HepG2 (cell line): ENCODE measurements at regions not wholly inside any gene's neighbourhood (a gene's known extent, or its start where the extent isn't known, plus 50 kb on each side); places are given as distances from the start of the nearest gene placed in this dataset.

ENCODE experiments used
- ATAC-seq: fragments of 200-7000 bp; cut with Tn5 transposase; 3 replicates; pipeline ENCODE4 v1.9.1; 2020; ENCODE audit warnings: mild to moderate bottlenecking, moderate library complexity
- BruUV-seq: library from RNA; stranded (reverse); fragments of 400-500 nt; replicated peaks from 2 replicates; lab custom pipeline; 2021; lab: Mats Ljungman, UMichigan
- CTCF ChIA-PET: fragments of 300-600 bp; formaldehyde crosslinking; extraction: SDS; loops from one replicate; lab custom pipeline; 2021; ENCODE audit warnings: low total read pairs, inconsistent platforms, low intra/inter-chr PET ratio; lab: Yijun Ruan, JAX
- POLR2A ChIA-PET: fragments of 350-600 bp; sonication (Branson Sonifier 250); formaldehyde crosslinking; loops from one replicate; lab custom pipeline; 2020; ENCODE audit warnings: antibody characterized with exemption, inconsistent platforms; lab: Yijun Ruan, JAX
- DNase-seq: peaks from one replicate; pipeline ENCODE4 v3.0.0-alpha.2; 2015; ENCODE audit warnings: low spot score
- FAIRE-seq: peaks from 3 replicates; lab custom pipeline; 2011; peaks lifted over from hg19 to GRCh38; lab: Jason Lieb, UNC
- H2AFZ ChIP-seq: one replicate; pipeline ENCODE4 v1.6.1; 2011; ENCODE audit warnings: low read length, inconsistent platforms
- H3K27ac ChIP-seq: fragments of 300-600 bp; 3 replicates; pipeline ENCODE4 v1.8.0; 2011; ENCODE audit warnings: mixed run types, mild to moderate bottlenecking, mixed read lengths, low read length, inconsistent platforms; ENCODE audit not compliant: insufficient read depth; ENCODE audit errors: extremely low read length
- H3K27me3 ChIP-seq, 2 experiments: fragments of 200-600 bp in 1 of 2; 2 replicates in 1 of 2; 3 replicates in 1 of 2; pipeline versions ENCODE4 v1.6.0 to v1.8.0; 2011; ENCODE audit warnings: low read length in 2 of 2, mild to moderate bottlenecking in 2 of 2, moderate library complexity in 2 of 2, inconsistent platforms in 1 of 2; ENCODE audit not compliant: insufficient read depth in 2 of 2, control insufficient read depth in 1 of 2
- H3K36me3 ChIP-seq, 2 experiments: fragments of 200-600 bp in 1 of 2; replicated peaks in 1 of 2; 2 replicates in 1 of 2; 3 replicates in 1 of 2; pipeline versions ENCODE4 v1.5.1 to v1.8.0; 2011; ENCODE audit warnings: low read length in 2 of 2, inconsistent platforms in 1 of 2; ENCODE audit not compliant: insufficient read depth in 2 of 2, control insufficient read depth in 1 of 2
- H3K4me1 ChIP-seq: 2 replicates; pipeline ENCODE4 v1.5.1; 2012; ENCODE audit warnings: low read length, inconsistent platforms; ENCODE audit not compliant: insufficient read depth
- H3K4me2 ChIP-seq: 2 replicates; pipeline ENCODE4 v1.6.0; 2011; ENCODE audit warnings: low read depth, low read length, inconsistent platforms
- H3K4me3 ChIP-seq, 3 experiments: fragments of 200-600 bp in 1 of 3; sonication (generic), shearing (Covaris generic) in 1 of 3; replicated peaks in 1 of 3; 2 replicates each; pipeline ENCODE4 v1.5.1; 2011 to 2016; ENCODE audit warnings: low read length in 3 of 3, inconsistent platforms in 2 of 3, low read depth in 2 of 3, mild to moderate bottlenecking in 2 of 3, control low read depth in 1 of 3, mixed read lengths in 1 of 3; ENCODE audit not compliant: insufficient read depth in 1 of 3
- H3K79me2 ChIP-seq: one replicate; pipeline ENCODE4 v1.6.1; 2011; ENCODE audit warnings: low read length, inconsistent platforms; ENCODE audit not compliant: insufficient read depth
- H3K9ac ChIP-seq: 2 replicates; pipeline ENCODE4 v1.6.0; 2011; ENCODE audit warnings: mild to moderate bottlenecking, low read depth, low read length, inconsistent platforms; ENCODE audit not compliant: insufficient read depth
- H3K9me3 ChIP-seq: 2 replicates; pipeline ENCODE4 v1.5.1; 2012; ENCODE audit warnings: mild to moderate bottlenecking, low read length
- H4K20me1 ChIP-seq: 2 replicates; pipeline ENCODE4 v1.6.0; 2011; ENCODE audit warnings: inconsistent platforms, mild to moderate bottlenecking, low read length, moderate library complexity; ENCODE audit not compliant: insufficient read depth
- BRCA1 ChIP-seq: sonication (generic); formaldehyde crosslinking; IDR thresholded peaks from 2 replicates; pipeline ENCODE4 v1.4.0; 2020; ENCODE audit warnings: missing genetic modification reagents
- CHD4 ChIP-seq: fragments of 200-600 bp; sonication (generic); IDR thresholded peaks from 2 replicates; pipeline ENCODE4 v1.7.0; 2017; ENCODE audit warnings: mild to moderate bottlenecking, low read length, borderline replicate concordance
- CREB3 ChIP-seq: sonication (generic); formaldehyde crosslinking; IDR thresholded peaks from 2 replicates; pipeline ENCODE4 v1.5.0; 2020; ENCODE audit warnings: missing genetic modification reagents
- CTCF ChIP-seq: sonication (generic); formaldehyde crosslinking; IDR thresholded peaks from 2 replicates; pipeline ENCODE4 v1.5.0; 2020; ENCODE audit warnings: mild to moderate bottlenecking, missing genetic modification reagents, moderate library complexity
- JUND ChIP-seq: sonication (generic); formaldehyde crosslinking; IDR thresholded peaks from 2 replicates; pipeline ENCODE4 v1.8.0; 2022; ENCODE audit warnings: mild to moderate bottlenecking, missing genetic modification reagents
- KMT2B ChIP-seq: IDR thresholded peaks from 2 replicates; pipeline ENCODE4 v1.6.1; 2016; ENCODE audit warnings: missing genetic modification reagents, missing compliant biosample characterization
- NFIB ChIP-seq: sonication (generic); formaldehyde crosslinking; IDR thresholded peaks from 2 replicates; pipeline ENCODE4 v1.9.0; 2021; ENCODE audit warnings: missing genetic modification reagents, mild to moderate bottlenecking, borderline replicate concordance
- NFYC ChIP-seq: IDR thresholded peaks from 2 replicates; pipeline ENCODE4 v1.6.1; 2016; ENCODE audit warnings: missing genetic modification reagents, missing compliant biosample characterization
- NONO ChIP-seq, 2 experiments: fragments of 450-650 bp in 1 of 2; sonication (generic) in 1 of 2; formaldehyde crosslinking in 1 of 2; IDR thresholded peaks in 1 of 2; conservative IDR thresholded peaks in 1 of 2; 2 replicates each; pipeline versions ENCODE4 v1.6.1 to v1.8.0; 2017 to 2022; ENCODE audit warnings: mild to moderate bottlenecking in 1 of 2, missing genetic modification reagents in 1 of 2, moderate library complexity in 1 of 2
- PHB2 ChIP-seq: fragments of 450-650 bp; IDR thresholded peaks from 2 replicates; pipeline ENCODE4 v1.6.1; 2018; ENCODE audit not compliant: partially characterized antibody
- PRDM15 ChIP-seq: sonication (generic); formaldehyde crosslinking; IDR thresholded peaks from 2 replicates; pipeline ENCODE4 v1.4.0; 2020; ENCODE audit warnings: missing genetic modification reagents
- SOX6 ChIP-seq, 2 experiments: fragments of 450-650 bp in 1 of 2; sonication (generic) in 1 of 2; formaldehyde crosslinking in 1 of 2; IDR thresholded peaks; 2 replicates each; pipeline versions ENCODE4 v1.4.0 to v1.6.1; 2017 to 2020; ENCODE audit warnings: antibody characterized with exemption in 1 of 2, mild to moderate bottlenecking in 1 of 2, missing genetic modification reagents in 1 of 2
- TEAD3 ChIP-seq: optimal IDR thresholded peaks from 2 replicates; pipeline ENCODE3; 2016; ENCODE audit warnings: borderline replicate concordance
- TGIF2 ChIP-seq: IDR thresholded peaks from 2 replicates; pipeline ENCODE4 v1.6.1; 2016; ENCODE audit warnings: control low read depth, missing compliant biosample characterization
- ZFP36L1 ChIP-seq: sonication (generic); formaldehyde crosslinking; IDR thresholded peaks from 2 replicates; pipeline ENCODE4 v1.8.0; 2022; ENCODE audit warnings: mild to moderate bottlenecking, missing genetic modification reagents, moderate library complexity
- ZNF160 ChIP-seq: sonication (generic); formaldehyde crosslinking; IDR thresholded peaks from 2 replicates; pipeline ENCODE4 v1.8.0; 2022; ENCODE audit warnings: mild to moderate bottlenecking, inconsistent platforms, missing genetic modification reagents
- ZNF17 ChIP-seq: sonication (generic); formaldehyde crosslinking; IDR thresholded peaks from 2 replicates; pipeline ENCODE4 v1.5.0; 2020; ENCODE audit warnings: mild to moderate bottlenecking, missing genetic modification reagents
- ZNF24 ChIP-seq: fragments of 450-650 bp; IDR thresholded peaks from 2 replicates; pipeline ENCODE4 v1.6.1; 2017; ENCODE audit warnings: antibody characterized with exemption, mild to moderate bottlenecking
- whole genome bisulfite sequencing: methylation state at CpG from one replicate; pipeline ENCODE4 v1.1.6; 2017; ENCODE audit warnings: low lambda C conversion rate; 5-methylcytosine and 5-hydroxymethylcytosine counted together
- in situ Hi-C: cut with HindIII; loops from 2 replicates; pipeline ENCODE4 v1.10.0; 2017; ENCODE audit warnings: low pct_unique_long_range_greater_than_20kb; ENCODE audit not compliant: extremely low pct_ligation_motif_present
- intact Hi-C: fragments of 100-400 bp; cut with micrococcal nuclease; formaldehyde crosslinking; loops from one replicate; pipeline ENCODE4 v1.10.0; 2022; ENCODE audit not compliant: unreplicated experiment

- TF ChIP-seq SOX6 (IDR thresholded peaks at IDR 0.05) (no peak), SOX6 (CRISPR knock-in tag; IDR thresholded peaks at IDR 0.05) (no peak), ZNF160 (CRISPR knock-in tag) (no peak)
Measured at GRCh38 chr4:37745946-37746345, 59.8 kb upstream of the RELL1 start (continued).

GRCh38 chr4:37742149-37742548 lies 56.0 kb upstream of the RELL1 start:
- H3K27me3 ChIP-seq = no peaks in the 10 kb centered on the region
- no peaks in the 10 kb centered on the region for H3K79me2 ChIP-seq
- no peak overlapping the region for H3K9ac ChIP-seq
- no peak overlapping the region for H3K27ac ChIP-seq
- H3K36me3 ChIP-seq = no peaks in the 10 kb centered on the region
- ChIA-PET CTCF (no interaction called here), POLR2A (no interaction called here)
- peaks cover 29% of the 10 kb centered on the region for H3K4me1 ChIP-seq
- in situ Hi-C loops = no loop called here
- WGBS = 45% methylated on average over 1 of the region's 1 CpG
- H3K9me3 ChIP-seq = no peaks in the 10 kb centered on the region
- peak; percentile 67 for FAIRE-seq
- H3K4me3 ChIP-seq = peak overlapping the region in 1 of 3 experiments; percentile 20; a peak in 1 of 6 replicates
- no peaks in the 10 kb centered on the region for H4K20me1 ChIP-seq
- no peak overlapping the region for H2AFZ ChIP-seq
- H3K4me2 ChIP-seq = peak overlapping the region; percentile 39
- ATAC-seq = peak; percentile 99
- no TSS peak for BruUV-seq
- DNase-seq = peak; percentile 55
- intact Hi-C loops = no loop called here
- no peak for TF ChIP-seq JUND
- TF ChIP-seq PRDM15 (CRISPR knock-in tag) = no peak
- no peak for TF ChIP-seq CREB3 (CRISPR knock-in tag)
- no peak for TF ChIP-seq PHB2
- TF ChIP-seq NONO (IDR thresholded peaks at IDR 0.05) = no peak
- no peak for TF ChIP-seq NONO (CRISPR knock-in tag; conservative IDR thresholded peaks at IDR 0.05)
- no peak for TF ChIP-seq NFYC (CRISPR knock-in tag)
- no peak for TF ChIP-seq BRCA1 (CRISPR knock-in tag)
- TF ChIP-seq ZNF24 = no peak
- TF ChIP-seq ZFP36L1 (CRISPR knock-in tag) = no peak
- TF ChIP-seq KMT2B (CRISPR knock-in tag) = no peak
- peak; percentile 21; the same call in 1 of the 2 replicates for TF ChIP-seq CTCF
- TF ChIP-seq TGIF2 (CRISPR knock-in tag) = no peak
- TF ChIP-seq ZNF17 (CRISPR knock-in tag) = no peak
- TF ChIP-seq TEAD3 (CRISPR knock-in tag) = peak; percentile 84
- TF ChIP-seq NFIB (CRISPR knock-in tag) = no peak
- TF ChIP-seq CHD4 = no peak; the same call in 1 of the 2 replicates
